Type B pancreatic cell (in vitro differentiated cells): ENCODE measurements at regions not wholly inside any gene's neighbourhood (a gene's known extent, or its start where the extent isn't known, plus 50 kb on each side); places are given as distances from the start of the nearest gene placed in this dataset.

ENCODE experiments used
- DNase-seq: peaks from one replicate; pipeline ENCODE4 v3.0.0; 2021; ENCODE audit warnings: mixed read lengths; ENCODE audit not compliant: unreplicated experiment; ENCODE audit errors: extremely low spot score
- H3K27ac Mint-ChIP-seq: 2 replicates; pipeline ENCODE4 v1.8.0; 2021; ENCODE audit warnings: mild to moderate bottlenecking, mixed read lengths
- H3K27me3 Mint-ChIP-seq: 2 replicates; pipeline ENCODE4 v1.8.0; 2021; ENCODE audit warnings: mixed read lengths
- H3K36me3 Mint-ChIP-seq: 2 replicates; pipeline ENCODE4 v1.8.0; 2021; ENCODE audit warnings: mixed read lengths
- H3K4me1 Mint-ChIP-seq: one replicate; pipeline ENCODE4 v1.8.0; 2021; ENCODE audit warnings: mixed read lengths; ENCODE audit not compliant: unreplicated experiment
- H3K4me3 Mint-ChIP-seq: 2 replicates; pipeline ENCODE4 v1.8.0; 2021; ENCODE audit warnings: mild to moderate bottlenecking, mixed read lengths
- H3K9me3 Mint-ChIP-seq: 2 replicates; pipeline ENCODE4 v1.8.0; 2021; ENCODE audit warnings: mixed read lengths
- TF ChIP-seq, protein P1 (sequence below): fragments of 200-600 bp; sonication (generic); conservative IDR thresholded peaks from 2 replicates; pipeline ENCODE4 v1.5.0; 2021; ENCODE audit warnings: antibody characterized with exemption, mild to moderate bottlenecking

DNA sequence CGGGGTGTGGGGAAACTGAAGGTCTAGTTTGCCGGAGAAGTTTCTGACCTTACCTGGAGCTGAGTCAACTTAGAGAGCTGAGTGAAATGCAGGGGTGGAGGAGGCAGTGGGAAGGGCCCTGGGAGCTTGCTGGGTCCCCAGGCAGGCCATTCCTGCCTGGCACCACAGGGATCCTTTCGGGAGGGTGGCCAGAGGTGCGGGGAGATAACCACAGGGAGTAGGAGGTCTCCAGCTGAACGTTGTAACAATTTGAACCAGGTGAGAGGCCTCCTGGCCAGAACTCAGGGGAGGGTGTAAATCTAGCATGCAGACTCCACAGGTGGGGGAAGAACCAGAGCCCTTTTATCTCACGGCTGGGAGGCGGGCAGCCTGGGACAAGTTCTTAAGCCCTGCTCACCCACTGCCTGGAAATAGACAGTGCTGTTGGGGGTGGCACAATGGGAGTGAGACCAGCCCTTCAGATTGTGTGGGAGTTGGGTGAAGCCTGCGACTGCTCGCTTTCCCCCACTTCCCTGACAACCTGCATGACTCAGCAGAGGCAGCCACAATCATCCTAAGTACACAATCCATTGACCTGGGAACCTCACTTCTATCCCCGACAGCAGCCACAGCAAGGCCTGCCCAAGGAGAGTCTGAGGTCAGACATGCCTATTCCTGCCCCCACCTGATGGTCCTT lies 247.4 kb downstream of the ADGRA3 start:
- no peaks in the 10 kb centered on the region for H3K9me3 Mint-ChIP-seq
- H3K27ac Mint-ChIP-seq = no peak overlapping the region
- no peak overlapping the region for H3K4me3 Mint-ChIP-seq
- no peaks in the 10 kb centered on the region for H3K4me1 Mint-ChIP-seq
- H3K27me3 Mint-ChIP-seq = no peaks in the 10 kb centered on the region
- TF ChIP-seq, protein P1, sequence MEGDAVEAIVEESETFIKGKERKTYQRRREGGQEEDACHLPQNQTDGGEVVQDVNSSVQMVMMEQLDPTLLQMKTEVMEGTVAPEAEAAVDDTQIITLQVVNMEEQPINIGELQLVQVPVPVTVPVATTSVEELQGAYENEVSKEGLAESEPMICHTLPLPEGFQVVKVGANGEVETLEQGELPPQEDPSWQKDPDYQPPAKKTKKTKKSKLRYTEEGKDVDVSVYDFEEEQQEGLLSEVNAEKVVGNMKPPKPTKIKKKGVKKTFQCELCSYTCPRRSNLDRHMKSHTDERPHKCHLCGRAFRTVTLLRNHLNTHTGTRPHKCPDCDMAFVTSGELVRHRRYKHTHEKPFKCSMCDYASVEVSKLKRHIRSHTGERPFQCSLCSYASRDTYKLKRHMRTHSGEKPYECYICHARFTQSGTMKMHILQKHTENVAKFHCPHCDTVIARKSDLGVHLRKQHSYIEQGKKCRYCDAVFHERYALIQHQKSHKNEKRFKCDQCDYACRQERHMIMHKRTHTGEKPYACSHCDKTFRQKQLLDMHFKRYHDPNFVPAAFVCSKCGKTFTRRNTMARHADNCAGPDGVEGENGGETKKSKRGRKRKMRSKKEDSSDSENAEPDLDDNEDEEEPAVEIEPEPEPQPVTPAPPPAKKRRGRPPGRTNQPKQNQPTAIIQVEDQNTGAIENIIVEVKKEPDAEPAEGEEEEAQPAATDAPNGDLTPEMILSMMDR = no peak
- no peaks in the 10 kb centered on the region for H3K36me3 Mint-ChIP-seq
- DNase-seq = no peak

- H3K4me1 Mint-ChIP-seq = no peaks in the 10 kb centered on the region
- no peaks in the 10 kb centered on the region for H3K9me3 Mint-ChIP-seq
- no peak overlapping the region for H3K27ac Mint-ChIP-seq
- H3K36me3 Mint-ChIP-seq = no peaks in the 10 kb centered on the region
- H3K27me3 Mint-ChIP-seq = no peaks in the 10 kb centered on the region
- TF ChIP-seq, protein P1 = no peak
- H3K4me3 Mint-ChIP-seq = no peak overlapping the region
- DNase-seq = no peak
Observed at GRCh38 chr4:22264261-22264660, 251.6 kb downstream of the ADGRA3 start.

DNA sequence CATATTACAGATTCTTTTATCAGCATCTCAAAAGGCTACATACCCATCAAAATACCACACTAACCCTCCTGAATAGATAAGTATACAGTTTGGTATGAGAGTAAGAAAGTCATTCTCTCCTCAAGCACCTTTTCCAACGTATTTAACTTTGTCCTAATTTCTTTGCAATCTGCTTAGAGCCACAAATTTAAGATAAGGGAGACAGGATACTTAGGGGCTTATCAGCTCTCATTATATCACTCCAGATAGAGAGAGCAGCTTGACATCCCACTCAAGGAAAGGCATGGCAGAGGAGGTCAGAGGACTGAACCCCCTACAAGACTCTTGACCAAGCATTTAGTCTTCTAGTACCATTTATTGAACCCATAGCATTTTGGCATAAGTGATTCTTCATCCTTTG lies 262.4 kb downstream of the ADGRA3 start:
- no peak for DNase-seq
- H3K9me3 Mint-ChIP-seq = no peaks in the 10 kb centered on the region
- no peak overlapping the region for H3K27ac Mint-ChIP-seq
- no peaks in the 10 kb centered on the region for H3K4me1 Mint-ChIP-seq
- H3K27me3 Mint-ChIP-seq = no peaks in the 10 kb centered on the region
- H3K4me3 Mint-ChIP-seq = no peak overlapping the region
- H3K36me3 Mint-ChIP-seq = no peaks in the 10 kb centered on the region
- TF ChIP-seq, protein P1 = no peak

- Mint-ChIP-seq H3K4me1 (no peaks in the 10 kb centered on the region), H3K4me3 (no peak overlapping the region), H3K27ac (no peak overlapping the region), H3K9me3 (no peaks in the 10 kb centered on the region), H3K27me3 (no peaks in the 10 kb centered on the region), H3K36me3 (no peaks in the 10 kb centered on the region)
- no peak for DNase-seq
- TF ChIP-seq, protein P1 = no peak
Observed at GRCh38 chr4:22246847-22247246, 269.0 kb downstream of the ADGRA3 start.

GRCh38 chr4:22245294-22245693 lies 270.6 kb downstream of the ADGRA3 start:
- H3K9me3 Mint-ChIP-seq = peaks cover 3% of the 10 kb centered on the region
- no peaks in the 10 kb centered on the region for H3K27me3 Mint-ChIP-seq
- H3K4me3 Mint-ChIP-seq = no peak overlapping the region
- H3K27ac Mint-ChIP-seq = no peak overlapping the region
- no peaks in the 10 kb centered on the region for H3K4me1 Mint-ChIP-seq
- no peaks in the 10 kb centered on the region for H3K36me3 Mint-ChIP-seq
- TF ChIP-seq, protein P1 = no peak
- no peak for DNase-seq
